Astrocyte (in vitro differentiated cells and primary cell): ENCODE measurements at regions not wholly inside any gene's neighbourhood (a gene's known extent, or its start where the extent isn't known, plus 50 kb on each side); places are given as distances from the start of the nearest gene placed in this dataset.
"Not testable (repeated sequence)": the region's sequence is repeated elsewhere in the genome, so short reads cannot be mapped to it uniquely, and the experiment has no call there.

Experiments
- CTCF ChIP-seq: IDR thresholded peaks from 2 replicates; pipeline ENCODE4 v1.5.1; 2011; ENCODE audit warnings: low read depth, mild to moderate bottlenecking, inconsistent platforms, low read length, moderate library complexity; ENCODE audit not compliant: insufficient read depth
- EZH2 ChIP-seq: IDR thresholded peaks from 2 replicates; pipeline ENCODE4 v1.6.1; 2012; ENCODE audit warnings: mild to moderate bottlenecking, low read length, inconsistent platforms; ENCODE audit not compliant: insufficient read depth

GRCh38 chr9:135307919-135308318 is 171.7 kb upstream of the PPP1R26 start:
- TF ChIP-seq CTCF, EZH2: not testable (repeated sequence)
